ENCODE measurements at regions not wholly inside any gene's neighbourhood (a gene's known extent, or its start where the extent isn't known, plus 50 kb on each side); places are given as distances from the start of the nearest gene placed in this dataset.

DNA sequence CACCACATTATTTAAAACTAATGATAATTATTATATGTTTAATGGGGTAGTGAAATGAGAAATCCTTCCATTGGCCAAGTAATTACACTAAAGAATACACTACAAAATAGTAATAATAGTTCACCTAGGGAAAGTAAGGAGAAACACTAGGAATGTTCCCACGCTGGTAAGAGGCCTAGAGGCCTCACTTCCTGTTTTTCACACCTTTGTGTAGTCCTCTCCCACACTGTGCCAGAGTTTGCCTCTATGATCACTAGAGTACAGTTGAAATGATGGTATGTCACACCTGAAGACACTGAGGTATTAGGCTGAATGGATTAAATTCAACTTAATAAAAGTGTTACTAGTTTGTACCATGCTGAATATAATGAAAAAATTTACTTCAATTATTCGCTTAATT lies 1348.0 kb upstream of the ATXN8OS start:
- Histone ChIP-seq H3K79me2 (ENCODE audit: insufficient read depth, low read length) (no peaks in the 10 kb centered on the region), H3K36me3 (ENCODE audit: low read length) (no peaks in the 10 kb centered on the region), H3K4me2 (ENCODE audit: low read depth, low read length, poor library complexity, severe bottlenecking) (no peak overlapping the region), H2AFZ (ENCODE audit: low read depth, low read length, severe bottlenecking) (peak overlapping the region; percentile 46), H3K27me3 (ENCODE audit: low read length) (no peaks in the 10 kb centered on the region), H3F3A (ENCODE audit: insufficient read depth) (no peaks in the 10 kb centered on the region), H3K4me3 (ENCODE audit: insufficient read depth, low read length, poor library complexity, severe bottlenecking) (no peak overlapping the region), H3K9me2 (replicated peaks; ENCODE audit: insufficient read depth, low read length) (no peaks in the 10 kb centered on the region), H4K20me1 (ENCODE audit: low read depth, low read length) (no peaks in the 10 kb centered on the region), H3K9ac (ENCODE audit: low read length) (no peak overlapping the region), H3K27ac (ENCODE audit: low read depth, low read length) (no peak overlapping the region), H3K9me3 (ENCODE audit: insufficient read depth, low read length) (no peaks in the 10 kb centered on the region)
- no peak for TF ChIP-seq EZH2phosphoT487 (conservative IDR thresholded peaks at IDR 0.05; ENCODE audit: low read length)
- TF ChIP-seq, protein P1, sequence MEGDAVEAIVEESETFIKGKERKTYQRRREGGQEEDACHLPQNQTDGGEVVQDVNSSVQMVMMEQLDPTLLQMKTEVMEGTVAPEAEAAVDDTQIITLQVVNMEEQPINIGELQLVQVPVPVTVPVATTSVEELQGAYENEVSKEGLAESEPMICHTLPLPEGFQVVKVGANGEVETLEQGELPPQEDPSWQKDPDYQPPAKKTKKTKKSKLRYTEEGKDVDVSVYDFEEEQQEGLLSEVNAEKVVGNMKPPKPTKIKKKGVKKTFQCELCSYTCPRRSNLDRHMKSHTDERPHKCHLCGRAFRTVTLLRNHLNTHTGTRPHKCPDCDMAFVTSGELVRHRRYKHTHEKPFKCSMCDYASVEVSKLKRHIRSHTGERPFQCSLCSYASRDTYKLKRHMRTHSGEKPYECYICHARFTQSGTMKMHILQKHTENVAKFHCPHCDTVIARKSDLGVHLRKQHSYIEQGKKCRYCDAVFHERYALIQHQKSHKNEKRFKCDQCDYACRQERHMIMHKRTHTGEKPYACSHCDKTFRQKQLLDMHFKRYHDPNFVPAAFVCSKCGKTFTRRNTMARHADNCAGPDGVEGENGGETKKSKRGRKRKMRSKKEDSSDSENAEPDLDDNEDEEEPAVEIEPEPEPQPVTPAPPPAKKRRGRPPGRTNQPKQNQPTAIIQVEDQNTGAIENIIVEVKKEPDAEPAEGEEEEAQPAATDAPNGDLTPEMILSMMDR (IDR thresholded peaks at IDR 0.05; ENCODE audit: insufficient read depth, low read length, poor library complexity, severe bottlenecking): no peak

DNA sequence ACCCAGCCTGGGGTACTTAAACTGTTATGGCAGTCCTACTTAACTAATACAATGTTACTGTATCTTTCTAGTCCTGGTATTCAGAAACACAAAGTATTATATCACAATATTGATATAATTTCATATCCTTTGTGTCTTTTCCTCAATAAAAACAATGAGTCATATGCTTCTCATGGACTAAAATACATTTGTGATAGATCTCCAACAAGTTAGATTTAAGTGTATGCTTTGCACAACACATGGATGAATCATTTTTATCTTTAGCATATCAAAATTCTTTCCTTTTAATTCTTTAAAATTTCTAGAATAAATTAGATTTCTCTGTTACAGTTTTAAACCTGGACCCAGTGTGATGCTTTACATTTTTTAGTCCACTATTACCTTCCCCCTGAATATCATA lies 1357.8 kb upstream of the ATXN8OS start:
- Histone ChIP-seq H4K20me1 (ENCODE audit: low read depth, low read length) (no peaks in the 10 kb centered on the region), H3K9me2 (replicated peaks; ENCODE audit: insufficient read depth, low read length) (no peaks in the 10 kb centered on the region), H3K4me2 (ENCODE audit: low read depth, low read length, poor library complexity, severe bottlenecking) (no peak overlapping the region), H3K36me3 (ENCODE audit: low read length) (no peaks in the 10 kb centered on the region), H3K79me2 (ENCODE audit: insufficient read depth, low read length) (no peaks in the 10 kb centered on the region), H3K9ac (ENCODE audit: low read length) (no peak overlapping the region), H3K27me3 (ENCODE audit: low read length) (no peaks in the 10 kb centered on the region), H3F3A (ENCODE audit: insufficient read depth) (no peaks in the 10 kb centered on the region), H2AFZ (ENCODE audit: low read depth, low read length, severe bottlenecking) (no peak overlapping the region), H3K4me3 (ENCODE audit: insufficient read depth, low read length, poor library complexity, severe bottlenecking) (no peak overlapping the region), H3K27ac (ENCODE audit: low read depth, low read length) (no peak overlapping the region), H3K9me3 (ENCODE audit: insufficient read depth, low read length) (no peaks in the 10 kb centered on the region)
- TF ChIP-seq, protein P1 (IDR thresholded peaks at IDR 0.05; ENCODE audit: insufficient read depth, low read length, poor library complexity, severe bottlenecking): no peak
- no peak for TF ChIP-seq EZH2phosphoT487 (conservative IDR thresholded peaks at IDR 0.05; ENCODE audit: low read length)

GRCh38 chr13:68748038-68748437 lies 1359.6 kb upstream of the ATXN8OS start:
- no peak overlapping the region for H2AFZ ChIP-seq (ENCODE audit: low read depth, low read length, severe bottlenecking)
- no peak for TF ChIP-seq EZH2phosphoT487 (conservative IDR thresholded peaks at IDR 0.05; ENCODE audit: low read length)
- TF ChIP-seq, protein P1 (IDR thresholded peaks at IDR 0.05; ENCODE audit: insufficient read depth, low read length, poor library complexity, severe bottlenecking): no peak
- H3K79me2 ChIP-seq (ENCODE audit: insufficient read depth, low read length): no peaks in the 10 kb centered on the region
- H3K27me3 ChIP-seq (ENCODE audit: low read length): no peaks in the 10 kb centered on the region
- H3K4me2 ChIP-seq (ENCODE audit: low read depth, low read length, poor library complexity, severe bottlenecking): no peak overlapping the region
- H4K20me1 ChIP-seq (ENCODE audit: low read depth, low read length): no peaks in the 10 kb centered on the region
- no peaks in the 10 kb centered on the region for H3K9me2 ChIP-seq (replicated peaks; ENCODE audit: insufficient read depth, low read length)
- H3K27ac ChIP-seq (ENCODE audit: low read depth, low read length): no peak overlapping the region
- H3K9ac ChIP-seq (ENCODE audit: low read length): no peak overlapping the region
- no peaks in the 10 kb centered on the region for H3K9me3 ChIP-seq (ENCODE audit: insufficient read depth, low read length)
- no peaks in the 10 kb centered on the region for H3F3A ChIP-seq (ENCODE audit: insufficient read depth)
- no peak overlapping the region for H3K4me3 ChIP-seq (ENCODE audit: insufficient read depth, low read length, poor library complexity, severe bottlenecking)
- H3K36me3 ChIP-seq (ENCODE audit: low read length): no peaks in the 10 kb centered on the region
